ENCODE measurements at regions not wholly inside any gene's neighbourhood (a gene's known extent, or its start where the extent isn't known, plus 50 kb on each side); places are given as distances from the start of the nearest gene placed in this dataset.
A peak's percentile ranks its signal among the peaks of the same experiment; 100 is the strongest.
"Not testable (repeated sequence)": the region's sequence is repeated elsewhere in the genome, so short reads cannot be mapped to it uniquely, and the experiment has no call there.

DNA sequence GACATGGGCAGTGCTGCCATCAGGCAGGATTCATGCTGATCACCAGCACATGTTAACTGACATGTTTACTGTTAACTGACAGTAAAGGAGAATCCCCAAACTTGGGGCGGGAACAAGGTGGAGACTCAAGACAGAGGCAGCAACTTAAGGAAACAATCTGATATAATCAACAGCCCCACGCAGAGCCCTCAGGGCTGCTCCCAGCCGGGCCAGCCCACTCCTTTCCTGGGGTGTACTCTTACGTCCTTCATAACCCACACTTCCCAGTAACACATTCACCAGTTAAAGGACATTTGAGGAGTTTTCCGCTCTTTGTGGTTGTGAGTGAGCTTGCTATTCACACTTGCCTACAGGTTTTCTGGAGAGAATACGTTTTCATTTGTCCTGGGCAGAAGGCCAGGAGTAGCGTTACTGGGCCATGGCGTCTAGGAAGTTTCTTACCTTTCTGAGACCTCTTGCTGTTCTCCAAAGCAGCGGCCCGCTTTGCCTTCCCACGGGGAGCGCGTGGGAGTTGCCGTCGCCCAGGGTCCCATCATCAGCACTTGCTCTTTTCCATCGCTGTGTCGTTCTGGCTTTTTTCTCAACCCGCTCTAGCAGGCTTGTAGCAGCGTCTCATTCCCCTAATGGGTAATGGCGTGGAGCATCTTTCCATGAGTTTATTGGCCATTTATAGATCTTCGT, 56.4 kb downstream of the FOXF2 start:
- no peak overlapping the region for H3K4me3 ChIP-seq (ENCODE audit: low read depth, low read length)
- TF ChIP-seq, protein P1, sequence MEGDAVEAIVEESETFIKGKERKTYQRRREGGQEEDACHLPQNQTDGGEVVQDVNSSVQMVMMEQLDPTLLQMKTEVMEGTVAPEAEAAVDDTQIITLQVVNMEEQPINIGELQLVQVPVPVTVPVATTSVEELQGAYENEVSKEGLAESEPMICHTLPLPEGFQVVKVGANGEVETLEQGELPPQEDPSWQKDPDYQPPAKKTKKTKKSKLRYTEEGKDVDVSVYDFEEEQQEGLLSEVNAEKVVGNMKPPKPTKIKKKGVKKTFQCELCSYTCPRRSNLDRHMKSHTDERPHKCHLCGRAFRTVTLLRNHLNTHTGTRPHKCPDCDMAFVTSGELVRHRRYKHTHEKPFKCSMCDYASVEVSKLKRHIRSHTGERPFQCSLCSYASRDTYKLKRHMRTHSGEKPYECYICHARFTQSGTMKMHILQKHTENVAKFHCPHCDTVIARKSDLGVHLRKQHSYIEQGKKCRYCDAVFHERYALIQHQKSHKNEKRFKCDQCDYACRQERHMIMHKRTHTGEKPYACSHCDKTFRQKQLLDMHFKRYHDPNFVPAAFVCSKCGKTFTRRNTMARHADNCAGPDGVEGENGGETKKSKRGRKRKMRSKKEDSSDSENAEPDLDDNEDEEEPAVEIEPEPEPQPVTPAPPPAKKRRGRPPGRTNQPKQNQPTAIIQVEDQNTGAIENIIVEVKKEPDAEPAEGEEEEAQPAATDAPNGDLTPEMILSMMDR (IDR thresholded peaks at IDR 0.05; ENCODE audit: low read depth, low read length, missing control alignments), result no peak
- no peaks in the 10 kb centered on the region for H3K27me3 ChIP-seq (replicated peaks)
- in situ Hi-C loops (cut with HindIII; ENCODE audit: low pct_ligation_motif_present, low sequenced_read_pairs), result no loop called here
- no peaks in the 10 kb centered on the region for H3K36me3 ChIP-seq (replicated peaks)
- DNase-seq, result no peak
- H3K27ac ChIP-seq, result no peak overlapping the region

DNA sequence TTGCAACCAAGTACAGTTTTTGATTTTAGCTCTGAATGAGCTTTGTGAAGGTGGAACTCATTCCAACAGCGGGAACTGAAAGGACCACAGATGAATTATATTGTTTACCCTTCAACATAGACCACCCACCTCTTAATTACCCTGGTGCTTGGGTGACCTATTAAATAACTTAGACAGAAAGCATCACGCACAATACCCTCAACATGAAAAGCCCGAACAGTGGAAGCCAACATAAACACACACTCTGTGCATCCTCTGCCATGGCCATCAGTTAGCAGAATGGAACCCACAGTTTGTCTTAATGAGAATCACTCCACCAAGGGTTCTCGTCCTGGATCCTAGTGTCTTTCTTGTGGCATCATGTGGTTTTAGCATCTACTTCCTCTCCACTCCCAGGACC, 60.5 kb downstream of the FOXF2 start:
- H3K27ac ChIP-seq, result no peak overlapping the region
- no peaks in the 10 kb centered on the region for H3K36me3 ChIP-seq (replicated peaks)
- no peak for DNase-seq
- in situ Hi-C loops (cut with HindIII; ENCODE audit: low pct_ligation_motif_present, low sequenced_read_pairs), result no loop called here
- H3K4me3 ChIP-seq (ENCODE audit: low read depth, low read length), result no peak overlapping the region
- TF ChIP-seq, protein P1 (IDR thresholded peaks at IDR 0.05; ENCODE audit: low read depth, low read length, missing control alignments), result no peak
- H3K27me3 ChIP-seq (replicated peaks), result no peaks in the 10 kb centered on the region

DNA sequence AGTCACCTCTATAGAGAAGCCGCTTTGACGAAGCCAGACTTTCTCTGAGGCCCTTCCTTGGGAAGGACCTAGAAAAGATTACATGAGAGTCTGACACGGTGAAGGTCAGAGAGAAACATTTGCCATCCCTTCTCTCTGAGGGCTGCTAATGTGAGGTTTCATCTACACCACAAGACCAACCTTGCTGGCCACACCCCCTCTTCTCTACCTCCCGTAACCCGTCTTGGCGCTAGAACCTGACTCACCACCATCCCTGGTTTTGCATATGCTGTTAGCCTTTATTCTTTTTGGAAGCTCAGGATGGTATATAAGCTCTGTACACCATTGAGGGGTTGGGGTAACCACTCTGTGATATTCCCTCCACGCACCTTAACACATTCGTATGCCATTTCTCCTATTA, 63.6 kb downstream of the FOXF2 start:
- Histone ChIP-seq H3K36me3 (replicated peaks) (no peaks in the 10 kb centered on the region), H3K27me3 (replicated peaks) (no peaks in the 10 kb centered on the region), H3K4me3 (ENCODE audit: low read depth, low read length) (no peak overlapping the region), H3K27ac (no peak overlapping the region)
- TF ChIP-seq, protein P1 (IDR thresholded peaks at IDR 0.05; ENCODE audit: low read depth, low read length, missing control alignments), result no peak
- in situ Hi-C loops (cut with HindIII; ENCODE audit: low pct_ligation_motif_present, low sequenced_read_pairs), result no loop called here
- no peak for DNase-seq

- in situ Hi-C loops (cut with HindIII; ENCODE audit: low pct_ligation_motif_present, low sequenced_read_pairs); H3K4me3 ChIP-seq (ENCODE audit: low read depth, low read length); H3K36me3 ChIP-seq (replicated peaks): not testable (repeated sequence)
These were observed 67.4 kb downstream of the FOXF2 start for GRCh38 chr6:1456816-1457215.

DNA sequence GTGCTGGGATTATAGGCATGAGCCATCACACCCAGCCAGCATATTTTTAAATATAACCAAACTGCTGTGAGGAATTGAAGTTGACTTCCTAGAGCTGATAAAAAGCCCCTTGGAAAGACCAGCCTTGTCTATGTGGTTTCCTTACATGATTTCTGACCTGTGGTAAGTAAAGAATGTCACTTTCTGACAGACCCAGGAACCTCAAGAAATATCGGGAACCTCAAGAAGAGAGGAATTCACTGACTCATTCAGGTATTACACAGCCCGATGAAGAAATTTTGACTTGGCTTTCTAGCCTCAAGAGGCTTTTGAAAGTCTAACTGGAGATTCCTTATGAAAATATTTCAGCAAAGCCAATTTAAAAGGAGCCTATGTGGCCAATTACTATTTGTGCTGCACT, 71.8 kb downstream of the FOXF2 start:
- TF ChIP-seq, protein P1 (IDR thresholded peaks at IDR 0.05; ENCODE audit: low read depth, low read length, missing control alignments), result no peak
- H3K4me3 ChIP-seq (ENCODE audit: low read depth, low read length), result no peak overlapping the region
- in situ Hi-C loops (cut with HindIII; ENCODE audit: low pct_ligation_motif_present, low sequenced_read_pairs), result no loop called here
- no peaks in the 10 kb centered on the region for H3K36me3 ChIP-seq (replicated peaks)
- H3K27me3 ChIP-seq (replicated peaks), result no peaks in the 10 kb centered on the region
- peak; percentile 25 for DNase-seq
- H3K27ac ChIP-seq, result no peak overlapping the region

More at GRCh38 chr6:1456816-1457215, 67.4 kb downstream of the FOXF2 start:
- not testable (repeated sequence) for H3K27ac ChIP-seq; H3K27me3 ChIP-seq (replicated peaks); DNase-seq

DNA sequence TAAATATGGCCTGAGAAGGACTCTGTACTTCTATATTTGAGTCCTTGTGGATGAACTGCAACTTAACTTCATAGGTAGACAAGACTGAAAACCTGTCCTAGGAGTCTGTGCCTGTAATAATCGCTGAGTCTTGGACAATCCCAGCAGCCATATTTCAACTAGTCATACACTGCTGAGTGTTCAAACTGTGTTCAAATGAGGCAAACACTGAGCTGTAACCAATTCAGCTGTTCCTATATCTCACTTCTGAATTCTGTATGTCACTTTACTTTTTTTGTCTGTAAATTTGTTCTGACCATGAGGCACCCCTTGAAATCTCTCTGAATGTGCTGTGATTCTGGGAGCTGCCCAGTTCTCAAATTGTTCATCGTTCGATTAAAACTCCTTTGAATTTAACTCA, 72.4 kb downstream of the FOXF2 start:
- no peaks in the 10 kb centered on the region for H3K36me3 ChIP-seq (replicated peaks)
- in situ Hi-C loops (cut with HindIII; ENCODE audit: low pct_ligation_motif_present, low sequenced_read_pairs), result no loop called here

More for the DNA sequence above, 72.4 kb downstream of the FOXF2 start:
- Histone ChIP-seq H3K4me3 (ENCODE audit: low read depth, low read length) (no peak overlapping the region), H3K27ac (no peak overlapping the region), H3K27me3 (replicated peaks) (no peaks in the 10 kb centered on the region)
- no peak for DNase-seq
- TF ChIP-seq, protein P1 (IDR thresholded peaks at IDR 0.05; ENCODE audit: low read depth, low read length, missing control alignments), result no peak

Data from brain microvascular endothelial cell (primary cell).